NK-92 treated with Interleukin-12 subunit alpha and Interleukin-12 subunit beta, amount 100 ng/mL, for 24 hours (cell line): ENCODE measurements at regions not wholly inside any gene's neighbourhood (a gene's known extent, or its start where the extent isn't known, plus 50 kb on each side); places are given as distances from the start of the nearest gene placed in this dataset.

Source experiments
- DNase-seq: peaks from one replicate; lab custom pipeline; 2025; lab: John Stamatoyannopoulos, UW

- DNase-seq: no peak
Observed at GRCh38 chr12:88634008-88634407, 53.7 kb upstream of the KITLG start.

- DNase-seq: no peak
Observed at GRCh38 chr12:88633312-88633711, 53.0 kb upstream of the KITLG start.

- no peak for DNase-seq
Observed at GRCh38 chr12:88630561-88630960, 50.3 kb upstream of the KITLG start.
